NT2/D1 (cell line): ENCODE measurements at regions not wholly inside any gene's neighbourhood (a gene's known extent, or its start where the extent isn't known, plus 50 kb on each side); places are given as distances from the start of the nearest gene placed in this dataset.

Experiments used
- DNase-seq: peaks from one replicate; pipeline ENCODE4 v3.0.0-alpha.2; 2011; ENCODE audit warnings: low read depth, low spot score
- H3K27me3 ChIP-seq: 2 replicates; pipeline ENCODE4 v1.6.0; 2011; ENCODE audit warnings: mild to moderate bottlenecking; ENCODE audit not compliant: insufficient read length, insufficient read depth
- H3K36me3 ChIP-seq: 2 replicates; pipeline ENCODE4 v1.6.1; 2011; ENCODE audit warnings: mild to moderate bottlenecking, low read length, mixed read lengths; ENCODE audit not compliant: insufficient read depth, insufficient read length
- H3K4me1 ChIP-seq: 2 replicates; pipeline ENCODE4 v1.5.1; 2011; ENCODE audit not compliant: insufficient read depth, insufficient read length
- H3K4me3 ChIP-seq: 2 replicates; pipeline ENCODE4 v1.5.1; 2011; ENCODE audit warnings: low read depth; ENCODE audit not compliant: insufficient read length
- H3K9ac ChIP-seq: 2 replicates; pipeline ENCODE4 v1.6.0; 2011; ENCODE audit warnings: low read depth; ENCODE audit not compliant: insufficient read length
- H3K9me3 ChIP-seq: 2 replicates; pipeline ENCODE4 v1.5.1; 2011; ENCODE audit warnings: mild to moderate bottlenecking, low read length; ENCODE audit not compliant: insufficient read depth
- SUZ12 ChIP-seq: IDR thresholded peaks from 2 replicates; pipeline ENCODE4 v1.6.1; 2011; ENCODE audit not compliant: insufficient read length, insufficient read depth; ENCODE audit errors: extremely low read depth
- YY1 ChIP-seq: IDR thresholded peaks from 2 replicates; pipeline ENCODE4 v1.6.1; 2011; ENCODE audit not compliant: insufficient read length, insufficient read depth
- ZNF274 ChIP-seq: IDR thresholded peaks from 2 replicates; pipeline ENCODE4 v1.6.1; 2011; ENCODE audit warnings: mild to moderate bottlenecking, low read depth, low read length

DNA sequence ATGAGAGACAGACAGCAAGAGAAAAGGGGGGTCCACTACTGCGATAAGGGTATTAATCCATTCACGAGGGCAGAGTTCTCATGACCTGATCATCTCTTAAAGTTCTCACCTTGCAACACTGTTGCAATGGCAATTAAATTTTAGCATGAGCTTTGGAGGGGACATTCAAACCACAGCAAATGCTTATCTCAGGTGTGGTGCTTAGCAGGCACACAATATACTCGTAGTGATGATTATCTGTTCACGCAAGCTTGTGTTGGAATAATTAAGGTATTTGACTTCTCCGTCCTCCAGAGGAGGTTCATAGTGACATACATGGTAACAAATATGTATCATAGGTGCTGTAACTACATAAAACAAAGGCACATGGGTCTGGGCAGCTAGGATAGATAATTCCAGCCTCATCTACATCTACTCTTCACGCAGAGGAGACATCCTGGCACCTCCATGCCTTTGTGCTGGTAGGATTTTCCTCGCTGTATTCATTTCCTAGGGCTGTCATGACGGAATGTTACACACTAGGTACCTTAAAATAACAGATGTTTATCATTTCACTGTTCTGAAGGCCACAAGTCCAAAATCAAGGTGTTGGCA is 221.2 kb downstream of the RBM19 start:
- Histone ChIP-seq H3K4me3 (no peak overlapping the region), H3K4me1 (peaks cover 2% of the 10 kb centered on the region), H3K9me3 (peaks cover 2% of the 10 kb centered on the region; the same call in 1 of the 2 replicates), H3K36me3 (no peaks in the 10 kb centered on the region), H3K9ac (no peak overlapping the region), H3K27me3 (peaks cover 24% of the 10 kb centered on the region)
- no peak for TF ChIP-seq YY1
- no peak for TF ChIP-seq SUZ12
- no peak for TF ChIP-seq ZNF274
- DNase-seq = no peak

DNA sequence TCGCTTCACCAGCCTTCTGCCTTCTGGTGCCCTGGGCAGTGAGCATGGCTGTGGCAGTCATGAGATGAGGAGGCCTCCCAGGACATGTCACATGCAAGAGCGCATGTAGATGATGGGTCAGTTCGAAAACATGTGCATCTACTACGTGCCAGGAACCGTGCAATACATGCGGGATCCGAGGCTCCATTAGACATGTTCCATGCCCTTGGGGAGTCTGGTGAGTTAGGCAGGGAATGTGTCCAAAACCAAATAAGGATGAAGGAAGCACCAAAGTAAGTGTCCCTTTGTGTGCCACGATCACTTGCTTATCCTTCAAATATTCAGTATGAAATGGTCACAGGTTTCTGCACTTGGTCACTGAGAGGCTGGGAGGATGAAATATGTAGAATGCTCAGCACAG is 223.3 kb downstream of the RBM19 start:
- TF ChIP-seq ZNF274 (no peak), SUZ12 (no peak), YY1 (no peak)
- peaks cover 2% of the 10 kb centered on the region for H3K4me1 ChIP-seq

DNA sequence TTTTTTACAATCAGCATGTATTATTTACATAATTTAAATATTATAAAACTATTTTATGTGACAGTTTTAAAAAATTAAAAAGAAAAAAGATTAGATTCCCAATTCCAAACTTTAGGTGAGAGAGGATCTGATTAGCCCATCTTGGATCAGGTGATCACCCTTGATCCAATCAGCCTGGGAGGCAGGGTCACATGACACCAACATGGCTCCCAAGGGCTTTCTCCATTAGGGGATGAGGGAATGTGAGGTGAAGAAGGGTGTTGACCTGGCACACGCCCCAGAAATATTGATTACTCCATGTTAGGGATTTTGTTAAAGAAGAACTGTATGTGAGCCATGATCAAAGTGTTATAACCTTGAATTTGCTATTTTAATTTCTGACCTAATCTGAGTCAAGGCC is 225.4 kb downstream of the RBM19 start:
- Histone ChIP-seq H3K4me1 (peaks cover 2% of the 10 kb centered on the region), H3K36me3 (no peaks in the 10 kb centered on the region), H3K9me3 (no peaks in the 10 kb centered on the region), H3K27me3 (peaks cover 10% of the 10 kb centered on the region), H3K9ac (no peak overlapping the region), H3K4me3 (no peak overlapping the region)
- no peak for DNase-seq
- no peak for TF ChIP-seq YY1
- TF ChIP-seq ZNF274 = no peak
- TF ChIP-seq SUZ12 = no peak

More for the DNA sequence above, 223.3 kb downstream of the RBM19 start:
- no peaks in the 10 kb centered on the region for H3K36me3 ChIP-seq
- H3K27me3 ChIP-seq = peaks cover 21% of the 10 kb centered on the region
- no peak for DNase-seq
- H3K4me3 ChIP-seq = no peak overlapping the region
- H3K9ac ChIP-seq = no peak overlapping the region
- H3K9me3 ChIP-seq = no peaks in the 10 kb centered on the region; the same call in 1 of the 2 replicates

DNA sequence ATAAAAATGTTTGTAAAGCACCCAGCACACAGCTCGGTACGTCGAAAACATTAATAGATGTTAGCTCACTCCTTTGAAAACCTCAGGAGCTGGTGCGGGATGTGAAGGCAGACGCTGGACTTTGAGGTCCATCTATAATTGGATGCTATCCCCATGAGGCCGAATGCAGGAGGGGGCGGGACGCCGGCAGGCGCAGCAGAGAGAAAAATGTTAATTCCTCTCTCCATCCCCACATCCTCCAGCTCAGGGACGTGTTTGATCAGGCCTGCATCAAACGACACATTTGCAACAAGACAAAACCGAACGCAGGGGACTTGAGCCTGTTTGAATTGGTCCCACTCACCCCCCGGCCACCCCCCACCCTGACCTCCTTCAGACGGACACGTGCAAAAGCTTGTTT is 231.0 kb downstream of the RBM19 start:
- Histone ChIP-seq H3K9me3 (no peaks in the 10 kb centered on the region), H3K9ac (no peak overlapping the region), H3K36me3 (no peaks in the 10 kb centered on the region)

DNA sequence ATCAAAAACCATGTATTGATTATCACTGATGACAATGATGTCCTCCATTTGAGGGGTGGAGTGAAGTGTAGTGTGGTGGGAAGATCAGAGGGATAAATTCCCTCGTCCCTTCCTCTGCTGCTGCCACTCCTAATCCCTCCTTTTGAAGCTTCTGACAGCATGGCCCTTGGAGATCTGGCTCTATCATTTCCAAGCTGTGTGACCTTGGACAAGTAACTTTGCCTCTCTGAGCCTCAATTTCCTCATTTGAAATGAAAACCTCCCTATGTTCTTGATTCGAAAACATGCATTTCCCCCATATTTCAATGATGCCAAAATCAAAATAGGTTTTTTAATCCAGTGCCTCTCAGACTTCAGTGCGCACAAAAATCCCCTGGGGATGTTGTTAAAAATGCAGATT is 231.6 kb downstream of the RBM19 start:
- DNase-seq = no peak
- Histone ChIP-seq H3K4me3 (no peak overlapping the region), H3K4me1 (no peaks in the 10 kb centered on the region), H3K9me3 (no peaks in the 10 kb centered on the region), H3K27me3 (peaks cover 7% of the 10 kb centered on the region), H3K9ac (no peak overlapping the region), H3K36me3 (no peaks in the 10 kb centered on the region)
- TF ChIP-seq SUZ12 (no peak), YY1 (no peak), ZNF274 (no peak)

More for the DNA sequence above, 231.0 kb downstream of the RBM19 start:
- TF ChIP-seq YY1 (no peak), SUZ12 (no peak), ZNF274 (no peak)
- Histone ChIP-seq H3K27me3 (peaks cover 6% of the 10 kb centered on the region), H3K4me1 (no peaks in the 10 kb centered on the region), H3K4me3 (no peak overlapping the region)
- no peak for DNase-seq

DNA sequence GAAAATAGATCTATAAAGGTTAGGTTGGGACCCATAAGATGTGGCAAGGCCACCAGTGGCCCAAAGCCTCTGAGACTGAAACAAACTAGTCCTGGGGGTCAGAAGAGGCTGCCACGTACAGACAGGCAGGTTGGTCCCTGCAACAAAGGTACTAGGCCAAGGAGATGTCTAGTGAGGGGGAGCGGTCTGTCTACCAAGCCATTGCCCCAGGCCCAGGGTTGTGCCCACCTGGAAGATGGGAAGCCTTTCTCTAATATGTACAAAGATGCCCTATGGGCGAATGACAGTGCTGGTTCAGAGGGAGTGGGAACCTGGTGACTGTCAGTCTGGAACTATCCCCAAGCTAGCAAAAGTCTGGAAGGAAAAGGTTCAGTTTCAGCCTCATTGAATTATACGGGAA is 233.2 kb downstream of the RBM19 start:
- no peak for DNase-seq
- peaks cover 6% of the 10 kb centered on the region for H3K27me3 ChIP-seq
- no peak overlapping the region for H3K4me3 ChIP-seq
- no peak for TF ChIP-seq SUZ12
- TF ChIP-seq ZNF274 = no peak
- no peaks in the 10 kb centered on the region for H3K36me3 ChIP-seq
- H3K4me1 ChIP-seq = peaks cover 3% of the 10 kb centered on the region
- no peak overlapping the region for H3K9ac ChIP-seq
- no peaks in the 10 kb centered on the region for H3K9me3 ChIP-seq

DNA sequence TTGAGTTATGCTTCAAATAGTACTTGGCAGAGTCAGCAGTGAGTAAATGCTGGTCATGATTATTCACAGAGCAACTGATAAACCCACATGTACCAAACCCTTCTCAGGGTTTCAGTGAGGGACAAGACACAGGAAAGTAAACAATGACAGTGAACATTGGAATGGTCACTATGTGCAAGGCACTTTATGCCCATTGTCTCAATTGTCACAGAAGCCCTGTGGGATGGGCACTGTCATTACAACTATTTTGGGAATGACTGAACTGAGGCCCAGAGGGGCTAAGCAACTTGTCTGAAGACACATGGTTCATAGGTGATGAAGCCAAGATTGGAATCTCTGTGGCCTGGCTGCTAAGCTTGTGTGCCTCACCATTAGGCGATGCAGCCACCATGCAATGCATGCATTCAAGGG is 238.5 kb downstream of the RBM19 start:
- no peak overlapping the region for H3K4me3 ChIP-seq
- DNase-seq = no peak
- H3K36me3 ChIP-seq = no peaks in the 10 kb centered on the region
- TF ChIP-seq SUZ12 = no peak
- no peak for TF ChIP-seq YY1
- no peak for TF ChIP-seq ZNF274
- peaks cover 8% of the 10 kb centered on the region for H3K4me1 ChIP-seq
- H3K9ac ChIP-seq = peak overlapping the region; percentile 13
- H3K27me3 ChIP-seq = peaks cover 6% of the 10 kb centered on the region
- peaks cover 11% of the 10 kb centered on the region for H3K9me3 ChIP-seq
